ENCODE measurements at regions not wholly inside any gene's neighbourhood (a gene's known extent, or its start where the extent isn't known, plus 50 kb on each side); places are given as distances from the start of the nearest gene placed in this dataset.

GRCh38 chr2:6554466-6554865, 311.2 kb downstream of the CMPK2 start:
- H3K9me3 ChIP-seq (ENCODE audit: control insufficient read depth in 1 of 2, insufficient read depth in 1 of 2, low read depth in 1 of 2, low read length in 2 of 2) = peaks cover 0 to 11% of the 10 kb centered on the region in 2 experiments; a peak in 2 of 4 replicates
- intact Hi-C loops (cut with micrococcal nuclease) = no loop called here
- BruUV-seq (replicated peaks) = no TSS peak
- H4K20me1 ChIP-seq (ENCODE audit: insufficient read depth) = no peaks in the 10 kb centered on the region
- H3K9ac ChIP-seq (ENCODE audit: low read length) = no peak overlapping the region
- H3K27me3 ChIP-seq (ENCODE audit: insufficient read depth, low read length) = no peaks in the 10 kb centered on the region
- TF ChIP-seq SRF (IDR thresholded peaks at IDR 0.05; ENCODE audit: low read depth) (no peak), POLR2AphosphoS5 (IDR thresholded peaks at IDR 0.05; ENCODE audit: low read depth, low read length) (no peak), SP1 (IDR thresholded peaks at IDR 0.05; ENCODE audit: low read depth) (no peak), REST (IDR thresholded peaks at IDR 0.05; ENCODE audit: low read depth) (no peak), SIN3A (IDR thresholded peaks at IDR 0.05; ENCODE audit: low read depth) (no peak), ZBTB33 (IDR thresholded peaks at IDR 0.05; ENCODE audit: extremely low read depth, insufficient replicate concordance, low read length) (no peak), ZNF274 (IDR thresholded peaks at IDR 0.05; ENCODE audit: low read depth, low read length) (no peak), TCF7L2 (IDR thresholded peaks at IDR 0.05; ENCODE audit: borderline replicate concordance, extremely low read depth, insufficient read depth, insufficient read length) (no peak), POLR2A (IDR thresholded peaks at IDR 0.05; ENCODE audit: borderline replicate concordance, extremely low read depth, insufficient read depth, insufficient read length) (no peak), EZH2 (IDR thresholded peaks at IDR 0.05) (no peak), ELF1 (IDR thresholded peaks at IDR 0.05; ENCODE audit: borderline replicate concordance, low read depth) (no peak), JUND (IDR thresholded peaks at IDR 0.05) (no peak), CTCF (IDR thresholded peaks at IDR 0.05 in 2 of 3, conservative IDR thresholded peaks at IDR 0.05 in 1 of 3; ENCODE audit: borderline replicate concordance in 1 of 3, insufficient read depth in 1 of 3, low read depth in 2 of 3, low read length in 2 of 3) (no peak), CEBPB (IDR thresholded peaks at IDR 0.05; ENCODE audit: low read depth) (no peak)
- no peak overlapping the region for H3K27ac ChIP-seq (ENCODE audit: low read depth, low read length)
- H3K9me2 ChIP-seq (ENCODE audit: insufficient read depth) = no peaks in the 10 kb centered on the region
- ChIA-PET CTCF (no interaction called here), RAD21 (ENCODE audit: low non-redundant PET in 1 of 2, low total read pairs in 2 of 2, uncharacterized antibody in 2 of 2, unreplicated experiment in 2 of 2) (no interaction called here), POLR2A (no interaction called here)
- peaks cover 7 to 26% of the 10 kb centered on the region in 2 experiments; a peak in 3 of 4 replicates for H3K4me1 ChIP-seq (ENCODE audit: control insufficient read depth in 1 of 2, insufficient read depth in 2 of 2, low read length in 2 of 2)
- no peak overlapping the region for H3K4me2 ChIP-seq (ENCODE audit: low read length)
- DNase-seq (ENCODE audit: low read depth, low spot score) = no peak
- H3K36me3 ChIP-seq (ENCODE audit: control insufficient read depth in 1 of 2, insufficient read depth in 2 of 2, low read length in 2 of 2) = no peaks in the 10 kb centered on the region
- no peaks in the 10 kb centered on the region for H3K79me2 ChIP-seq (ENCODE audit: insufficient read depth, low read length)
- H2AFZ ChIP-seq (ENCODE audit: low read depth, low read length, poor library complexity, severe bottlenecking) = no peak overlapping the region
- H3K4me3 ChIP-seq (replicated peaks in 1 of 2; ENCODE audit: low read depth in 1 of 2, low read length in 2 of 2) = no peak overlapping the region
- no peak for ATAC-seq

Measured in HCT116 (cell line).